Eye (tissue), 1 donor: ENCODE measurements at regions not wholly inside any gene's neighbourhood (a gene's known extent, or its start where the extent isn't known, plus 50 kb on each side); places are given as distances from the start of the nearest gene placed in this dataset.
A peak's percentile ranks its signal among the peaks of the same experiment; 100 is the strongest.

Experiments
- DNase-seq: peaks from one replicate; pipeline ENCODE4 v3.0.0-alpha.2; 2015

- peak; percentile 44 for DNase-seq
Observed at GRCh38 chr9:82558855-82559630, 503.9 kb downstream of the RASEF start.

- DNase-seq, result no peak
Observed at GRCh38 chr9:82560036-82560435, 502.9 kb downstream of the RASEF start.

GRCh38 chr9:82560457-82560904 is 502.5 kb downstream of the RASEF start:
- no peak for DNase-seq

- DNase-seq, result no peak
Observed at GRCh38 chr9:82563094-82563493, 499.8 kb downstream of the RASEF start.

GRCh38 chr9:82563841-82564240 is 499.1 kb downstream of the RASEF start:
- DNase-seq, result no peak

- DNase-seq, result no peak
Observed at GRCh38 chr9:82565188-82565969, 497.6 kb downstream of the RASEF start.

GRCh38 chr9:82567953-82568352 is 495.0 kb downstream of the RASEF start:
- DNase-seq, result no peak

GRCh38 chr9:82570226-82570625 is 492.7 kb downstream of the RASEF start:
- DNase-seq, result no peak

- no peak for DNase-seq
Observed at GRCh38 chr9:82571540-82571939, 491.4 kb downstream of the RASEF start.

GRCh38 chr9:82572146-82572545 is 490.8 kb downstream of the RASEF start:
- no peak for DNase-seq

- no peak for DNase-seq
Observed at GRCh38 chr9:82574911-82575310, 488.0 kb downstream of the RASEF start.

GRCh38 chr9:82580921-82581320 is 482.0 kb downstream of the RASEF start:
- DNase-seq, result no peak

- no peak for DNase-seq
Observed at GRCh38 chr9:82581516-82581915, 481.4 kb downstream of the RASEF start.

- DNase-seq, result no peak
Observed at GRCh38 chr9:82581935-82582334, 481.0 kb downstream of the RASEF start.

GRCh38 chr9:82582693-82583092 is 480.2 kb downstream of the RASEF start:
- no peak for DNase-seq

- no peak for DNase-seq
Observed at GRCh38 chr9:82583524-82583923, 479.4 kb downstream of the RASEF start.

- no peak for DNase-seq
Observed at GRCh38 chr9:82584349-82584863, 478.5 kb downstream of the RASEF start.

- no peak for DNase-seq
Observed at GRCh38 chr9:82586918-82587356, 476.0 kb downstream of the RASEF start.

GRCh38 chr9:82588301-82589180 is 474.4 kb downstream of the RASEF start:
- DNase-seq, result no peak

- no peak for DNase-seq
Observed at GRCh38 chr9:82590845-82591244, 472.1 kb downstream of the RASEF start.

GRCh38 chr9:82593501-82593900 is 469.4 kb downstream of the RASEF start:
- no peak for DNase-seq

- no peak for DNase-seq
Observed at GRCh38 chr9:82597241-82598203, 465.4 kb downstream of the RASEF start.
